ENCODE measurements at regions not wholly inside any gene's neighbourhood (a gene's known extent, or its start where the extent isn't known, plus 50 kb on each side); places are given as distances from the start of the nearest gene placed in this dataset.

- TF ChIP-seq CTCF (conservative IDR thresholded peaks at IDR 0.05; ENCODE audit: low read depth, low read length) = no peak
- no peak for TF ChIP-seq EZH2 (IDR thresholded peaks at IDR 0.05; ENCODE audit: borderline replicate concordance, low read depth, low read length, poor library complexity, severe bottlenecking)
Observed at GRCh38 chr2:199092419-199092818, 365.3 kb downstream of the SATB2 start.

Measured in A673 (cell line).